A673 (cell line): ENCODE measurements at regions not wholly inside any gene's neighbourhood (a gene's known extent, or its start where the extent isn't known, plus 50 kb on each side); places are given as distances from the start of the nearest gene placed in this dataset.
"Not testable (repeated sequence)": the region's sequence is repeated elsewhere in the genome, so short reads cannot be mapped to it uniquely, and the experiment has no call there.

Source experiments
- BruUV-seq: library from RNA; stranded (reverse); fragments of 400-500 nt; replicated peaks from 2 replicates; lab custom pipeline; 2021; lab: Mats Ljungman, UMichigan
- CTCF ChIA-PET: fragments of 300-600 bp; sonication (Branson Sonifier 250); formaldehyde crosslinking; loops from one replicate; lab custom pipeline; 2022; ENCODE audit warnings: antibody characterized with exemption; lab: Charles Lee
- POLR2A ChIA-PET: fragments of 300-600 bp; sonication (Branson Sonifier 250); formaldehyde crosslinking; loops from one replicate; lab custom pipeline; 2022; ENCODE audit warnings: antibody characterized with exemption; ENCODE audit not compliant: low non-redundant PET; lab: Charles Lee
- DNase-seq: peaks from one replicate; pipeline ENCODE4 v3.0.0-alpha.2; 2015; ENCODE audit warnings: low spot score
- H3K27ac ChIP-seq: fragments of 200-600 bp; sonication (generic); 2 replicates; pipeline ENCODE4 v1.5.1; 2016; ENCODE audit warnings: mixed run types, low read depth, mild to moderate bottlenecking, mixed read lengths, antibody characterized with exemption, low read length; ENCODE audit not compliant: poor library complexity, severe bottlenecking
- H3K27me3 ChIP-seq: fragments of 200-600 bp; sonication (generic); replicated peaks from 2 replicates; pipeline ENCODE4 v1.6.1; 2017; ENCODE audit warnings: mixed run types, low read depth, mild to moderate bottlenecking, mixed read lengths, antibody characterized with exemption, low read length; ENCODE audit not compliant: insufficient read depth, poor library complexity
- H3K36me3 ChIP-seq: fragments of 200-600 bp; sonication (generic); 2 replicates; pipeline ENCODE4 v1.6.1; 2016; ENCODE audit warnings: mixed run types, mild to moderate bottlenecking, mixed read lengths, antibody characterized with exemption, low read length; ENCODE audit not compliant: insufficient read depth, poor library complexity, severe bottlenecking
- H3K4me1 ChIP-seq: fragments of 200-600 bp; sonication (generic); 2 replicates; pipeline ENCODE4 v1.6.1; 2017; ENCODE audit warnings: mixed run types, mild to moderate bottlenecking, mixed read lengths, antibody characterized with exemption, low read length; ENCODE audit not compliant: insufficient read depth, poor library complexity, severe bottlenecking
- H3K4me3 ChIP-seq: fragments of 200-600 bp; sonication (generic); 2 replicates; pipeline ENCODE4 v1.5.1; 2016; ENCODE audit warnings: low read depth, mixed run types, mild to moderate bottlenecking, mixed read lengths, low read length; ENCODE audit not compliant: poor library complexity, severe bottlenecking
- H3K9me3 ChIP-seq: fragments of 200-600 bp; sonication (generic); 2 replicates; pipeline ENCODE4 v1.6.1; 2016; ENCODE audit warnings: mixed run types, low read depth, mild to moderate bottlenecking, mixed read lengths, antibody characterized with exemption, low read length; ENCODE audit not compliant: poor library complexity, severe bottlenecking
- CTCF ChIP-seq: fragments of 300-800, 200-600 bp; sonication (generic); conservative IDR thresholded peaks from 2 replicates; pipeline ENCODE4 v1.5.1; 2017; ENCODE audit warnings: low read depth, mild to moderate bottlenecking, antibody characterized with exemption, low read length, moderate library complexity, mixed read lengths
- EZH2 ChIP-seq: fragments of 200-600 bp; sonication (generic); IDR thresholded peaks from 2 replicates; pipeline ENCODE4 v1.6.1; 2017; ENCODE audit warnings: borderline replicate concordance, low read depth, mild to moderate bottlenecking, mixed read lengths, antibody characterized with exemption, low read length; ENCODE audit not compliant: poor library complexity, severe bottlenecking
- intact Hi-C: fragments of 100-400 bp; cut with micrococcal nuclease; formaldehyde crosslinking; loops from one replicate; pipeline ENCODE4 v1.10.0; 2022; ENCODE audit not compliant: unreplicated experiment

GRCh38 chr6:166235666-166236292, 68.1 kb upstream of the TBXT start:
- TF ChIP-seq CTCF (no peak), EZH2 (no peak)
- no peaks in the 10 kb centered on the region for H3K4me1 ChIP-seq

GRCh38 chr6:166231181-166231580, 63.5 kb upstream of the TBXT start:
- POLR2A ChIA-PET, intact Hi-C loops, BruUV-seq, CTCF ChIA-PET, H3K27ac ChIP-seq, DNase-seq, H3K4me3 ChIP-seq, H3K36me3 ChIP-seq, H3K4me1 ChIP-seq, H3K9me3 ChIP-seq: not testable (repeated sequence)
- H3K27me3 ChIP-seq, result peaks cover 33% of the 10 kb centered on the region

More at GRCh38 chr6:166235666-166236292, 68.1 kb upstream of the TBXT start:
- ChIA-PET POLR2A (interaction anchor here (0.7 kb wide), 1 partner anchor 165 kb away, joined by 7 read pairs; no protein-coding TSS in a partner anchor), CTCF (interaction anchor here (0.5 to 0.6 kb wide), 2 partner anchors 18 to 159 kb away, joined by 3 to 4 read pairs; no protein-coding TSS in a partner anchor)
- no TSS peak for BruUV-seq
- DNase-seq, result no peak
- Histone ChIP-seq H3K4me3 (no peak overlapping the region), H3K36me3 (no peaks in the 10 kb centered on the region), H3K27me3 (no peaks in the 10 kb centered on the region), H3K27ac (no peak overlapping the region), H3K9me3 (no peaks in the 10 kb centered on the region)
- intact Hi-C loops, result no loop called here

- ChIA-PET CTCF (no interaction called here), POLR2A (no interaction called here)
- BruUV-seq, result no TSS peak
- no peak overlapping the region for H3K27ac ChIP-seq
- H3K9me3 ChIP-seq, result no peaks in the 10 kb centered on the region
- no peaks in the 10 kb centered on the region for H3K36me3 ChIP-seq
- DNase-seq, result no peak
- intact Hi-C loops, result no loop called here
- H3K27me3 ChIP-seq, result peaks cover 33% of the 10 kb centered on the region
- TF ChIP-seq EZH2 (no peak), CTCF (no peak)
- H3K4me3 ChIP-seq, result no peak overlapping the region
- no peaks in the 10 kb centered on the region for H3K4me1 ChIP-seq
Measured at GRCh38 chr6:166228839-166229528, 61.3 kb upstream of the TBXT start.
